ENCODE measurements at regions not wholly inside any gene's neighbourhood (a gene's known extent, or its start where the extent isn't known, plus 50 kb on each side); places are given as distances from the start of the nearest gene placed in this dataset.
A peak's percentile ranks its signal among the peaks of the same experiment; 100 is the strongest.

DNA sequence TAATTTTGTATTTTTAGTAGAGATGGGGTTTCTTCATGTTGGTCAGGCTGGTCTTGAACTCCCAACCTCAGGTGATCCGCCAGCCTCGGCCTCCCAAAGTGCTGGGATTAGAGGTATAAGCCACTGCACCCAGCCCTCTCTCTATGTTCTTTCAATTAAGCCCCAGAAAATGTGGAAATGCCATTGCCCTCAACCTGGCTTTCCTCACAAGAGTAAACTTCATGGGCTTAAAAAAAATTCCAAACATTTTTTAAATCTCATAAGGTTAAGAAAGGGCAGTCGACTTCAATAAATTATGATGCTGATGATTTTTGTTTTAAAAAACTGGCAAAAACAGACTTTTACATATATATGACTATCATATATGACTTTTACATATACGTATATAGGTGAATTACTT lies 107.6 kb downstream of the TES start:
- DNase-seq (ENCODE audit: low read depth) (peak; percentile 32), FAIRE-seq (no peak)
- no peak overlapping the region for H3K4me3 ChIP-seq (ENCODE audit: insufficient read depth, low read depth, low read length)
- peaks cover 28% of the 10 kb centered on the region for H3K4me1 ChIP-seq (ENCODE audit: insufficient read depth, low read length)
- H3K9me3 ChIP-seq (ENCODE audit: insufficient read depth, low read depth, low read length) = no peaks in the 10 kb centered on the region
- H3K27me3 Mint-ChIP-seq (ENCODE audit: low read depth, unreplicated experiment) = no peaks in the 10 kb centered on the region
- peak overlapping the region; percentile 83 for H3K27ac Mint-ChIP-seq (ENCODE audit: unreplicated experiment)
- H4K20me1 ChIP-seq (ENCODE audit: insufficient read depth, low read length) = no peaks in the 10 kb centered on the region
- H3K36me3 Mint-ChIP-seq (ENCODE audit: low read depth, unreplicated experiment) = no peaks in the 10 kb centered on the region
- H3K27me3 ChIP-seq (ENCODE audit: insufficient read depth, low read length) = no peaks in the 10 kb centered on the region
- H3K27ac ChIP-seq (ENCODE audit: low read depth, low read length) = peak overlapping the region; percentile 95
- no peak overlapping the region for H3K9ac ChIP-seq (ENCODE audit: low read length)
- peaks cover 31% of the 10 kb centered on the region for H3K79me2 ChIP-seq (ENCODE audit: insufficient read depth, low read length)
- peaks cover 7% of the 10 kb centered on the region for H3K9me3 Mint-ChIP-seq (ENCODE audit: unreplicated experiment)
- peaks cover 35% of the 10 kb centered on the region for H3K4me1 Mint-ChIP-seq (ENCODE audit: low read depth, unreplicated experiment)
- no peak overlapping the region for H3K4me3 Mint-ChIP-seq (ENCODE audit: unreplicated experiment)
- H3K36me3 ChIP-seq (ENCODE audit: insufficient read depth, low read length) = no peaks in the 10 kb centered on the region
- TF ChIP-seq EZH2 (IDR thresholded peaks at IDR 0.05; ENCODE audit: insufficient read depth, low read length) = no peak
- H3K4me2 ChIP-seq (ENCODE audit: low read length) = no peak overlapping the region
- no peak overlapping the region for H2AFZ ChIP-seq (ENCODE audit: low read depth, low read length)

DNA sequence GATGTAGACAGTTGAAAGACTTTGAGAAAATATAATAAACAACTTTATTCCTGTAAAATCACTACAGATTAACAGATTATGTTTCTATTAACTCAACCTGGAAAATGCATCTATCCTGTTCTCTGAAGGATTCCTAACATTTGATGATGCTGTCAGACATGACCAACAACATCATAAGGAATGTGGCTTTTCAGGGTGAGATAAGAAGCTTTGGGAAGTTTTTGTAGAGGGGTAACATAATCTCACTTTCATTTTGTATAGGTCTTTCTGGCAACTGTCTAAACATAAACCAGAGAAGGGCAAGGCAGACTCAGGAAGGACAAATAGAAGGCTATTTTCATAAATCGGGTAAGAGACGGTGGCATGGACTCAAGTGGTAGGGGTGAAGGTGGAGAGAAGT lies 112.2 kb downstream of the TES start:
- Mint-ChIP-seq H3K4me1 (ENCODE audit: low read depth, unreplicated experiment) (peaks cover 22% of the 10 kb centered on the region), H3K36me3 (ENCODE audit: low read depth, unreplicated experiment) (no peaks in the 10 kb centered on the region), H3K4me3 (ENCODE audit: unreplicated experiment) (no peak overlapping the region), H3K9me3 (ENCODE audit: unreplicated experiment) (peaks cover 4% of the 10 kb centered on the region), H3K27me3 (ENCODE audit: low read depth, unreplicated experiment) (no peaks in the 10 kb centered on the region), H3K27ac (ENCODE audit: unreplicated experiment) (peak overlapping the region; percentile 67)
- H4K20me1 ChIP-seq (ENCODE audit: insufficient read depth, low read length) = no peaks in the 10 kb centered on the region
- H3K4me2 ChIP-seq (ENCODE audit: low read length) = peak overlapping the region; percentile 45
- no peak overlapping the region for H3K9ac ChIP-seq (ENCODE audit: low read length)
- H2AFZ ChIP-seq (ENCODE audit: low read depth, low read length) = no peak overlapping the region
- peaks cover 60% of the 10 kb centered on the region for H3K79me2 ChIP-seq (ENCODE audit: insufficient read depth, low read length)
- no peaks in the 10 kb centered on the region for H3K36me3 ChIP-seq (ENCODE audit: insufficient read depth, low read length)
- no peaks in the 10 kb centered on the region for H3K9me3 ChIP-seq (ENCODE audit: insufficient read depth, low read depth, low read length)
- peak; percentile 51 for DNase-seq (ENCODE audit: low read depth)
- TF ChIP-seq EZH2 (IDR thresholded peaks at IDR 0.05; ENCODE audit: insufficient read depth, low read length) = no peak
- TF ChIP-seq, protein P1, sequence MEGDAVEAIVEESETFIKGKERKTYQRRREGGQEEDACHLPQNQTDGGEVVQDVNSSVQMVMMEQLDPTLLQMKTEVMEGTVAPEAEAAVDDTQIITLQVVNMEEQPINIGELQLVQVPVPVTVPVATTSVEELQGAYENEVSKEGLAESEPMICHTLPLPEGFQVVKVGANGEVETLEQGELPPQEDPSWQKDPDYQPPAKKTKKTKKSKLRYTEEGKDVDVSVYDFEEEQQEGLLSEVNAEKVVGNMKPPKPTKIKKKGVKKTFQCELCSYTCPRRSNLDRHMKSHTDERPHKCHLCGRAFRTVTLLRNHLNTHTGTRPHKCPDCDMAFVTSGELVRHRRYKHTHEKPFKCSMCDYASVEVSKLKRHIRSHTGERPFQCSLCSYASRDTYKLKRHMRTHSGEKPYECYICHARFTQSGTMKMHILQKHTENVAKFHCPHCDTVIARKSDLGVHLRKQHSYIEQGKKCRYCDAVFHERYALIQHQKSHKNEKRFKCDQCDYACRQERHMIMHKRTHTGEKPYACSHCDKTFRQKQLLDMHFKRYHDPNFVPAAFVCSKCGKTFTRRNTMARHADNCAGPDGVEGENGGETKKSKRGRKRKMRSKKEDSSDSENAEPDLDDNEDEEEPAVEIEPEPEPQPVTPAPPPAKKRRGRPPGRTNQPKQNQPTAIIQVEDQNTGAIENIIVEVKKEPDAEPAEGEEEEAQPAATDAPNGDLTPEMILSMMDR (IDR thresholded peaks at IDR 0.05; ENCODE audit: insufficient read depth, low read depth, low read length) = no peak
- H3K27me3 ChIP-seq (ENCODE audit: insufficient read depth, low read length) = no peaks in the 10 kb centered on the region
- FAIRE-seq = no peak
- H3K4me3 ChIP-seq (ENCODE audit: insufficient read depth, low read depth, low read length) = no peak overlapping the region
- peaks cover 9% of the 10 kb centered on the region for H3K4me1 ChIP-seq (ENCODE audit: insufficient read depth, low read length)
- no peak overlapping the region for H3K27ac ChIP-seq (ENCODE audit: low read depth, low read length)

DNA sequence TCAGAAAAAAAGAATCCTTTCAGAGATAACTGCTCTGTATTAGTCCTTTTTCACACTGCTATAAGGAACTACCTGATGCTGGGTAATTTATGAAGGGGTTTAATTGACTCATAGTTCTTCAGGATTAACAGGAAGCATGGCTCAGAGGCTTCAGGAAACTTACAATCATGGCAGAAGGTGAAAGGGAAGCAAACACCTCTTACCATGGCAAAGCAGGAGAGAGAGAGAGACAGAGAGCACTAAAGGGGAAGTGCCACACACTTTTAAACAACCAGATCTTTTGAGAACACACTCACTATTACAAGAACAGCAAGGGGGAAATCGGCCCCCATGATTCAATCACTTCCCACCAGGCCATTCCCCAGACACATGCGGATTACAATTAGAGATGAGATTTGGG lies 114.2 kb downstream of the TES start:
- Mint-ChIP-seq H3K4me3 (ENCODE audit: unreplicated experiment) (no peak overlapping the region), H3K36me3 (ENCODE audit: low read depth, unreplicated experiment) (no peaks in the 10 kb centered on the region), H3K27me3 (ENCODE audit: low read depth, unreplicated experiment) (no peaks in the 10 kb centered on the region), H3K27ac (ENCODE audit: unreplicated experiment) (no peak overlapping the region), H3K4me1 (ENCODE audit: low read depth, unreplicated experiment) (peaks cover 27% of the 10 kb centered on the region), H3K9me3 (ENCODE audit: unreplicated experiment) (peaks cover 2% of the 10 kb centered on the region)
- peaks cover 55% of the 10 kb centered on the region for H3K79me2 ChIP-seq (ENCODE audit: insufficient read depth, low read length)
- DNase-seq (ENCODE audit: low read depth) (no peak), FAIRE-seq (no peak)
- H3K4me2 ChIP-seq (ENCODE audit: low read length) = peak overlapping the region; percentile 79
- no peaks in the 10 kb centered on the region for H3K9me3 ChIP-seq (ENCODE audit: insufficient read depth, low read depth, low read length)
- H3K4me1 ChIP-seq (ENCODE audit: insufficient read depth, low read length) = peaks cover 12% of the 10 kb centered on the region
- H3K9ac ChIP-seq (ENCODE audit: low read length) = no peak overlapping the region
- H2AFZ ChIP-seq (ENCODE audit: low read depth, low read length) = no peak overlapping the region
- no peaks in the 10 kb centered on the region for H4K20me1 ChIP-seq (ENCODE audit: insufficient read depth, low read length)
- no peaks in the 10 kb centered on the region for H3K27me3 ChIP-seq (ENCODE audit: insufficient read depth, low read length)
- H3K4me3 ChIP-seq (ENCODE audit: insufficient read depth, low read depth, low read length) = no peak overlapping the region
- no peaks in the 10 kb centered on the region for H3K36me3 ChIP-seq (ENCODE audit: insufficient read depth, low read length)
- TF ChIP-seq, protein P1 (IDR thresholded peaks at IDR 0.05; ENCODE audit: insufficient read depth, low read depth, low read length) = no peak
- TF ChIP-seq EZH2 (IDR thresholded peaks at IDR 0.05; ENCODE audit: insufficient read depth, low read length) = no peak
- H3K27ac ChIP-seq (ENCODE audit: low read depth, low read length) = no peak overlapping the region
